H1 (cell line): ENCODE measurements at regions not wholly inside any gene's neighbourhood (a gene's known extent, or its start where the extent isn't known, plus 50 kb on each side); places are given as distances from the start of the nearest gene placed in this dataset.
"Not testable (repeated sequence)": the region's sequence is repeated elsewhere in the genome, so short reads cannot be mapped to it uniquely, and the experiment has no call there.

ENCODE experiments used
- BRCA1 ChIP-seq: IDR thresholded peaks from 2 replicates; pipeline ENCODE4 v1.6.1; 2012; ENCODE audit warnings: low read depth, low read length, improper control_type of control experiment
- CBX5 ChIP-seq: fragments of 300-800, 300-1000 bp; sonication (generic); IDR thresholded peaks from 2 replicates; pipeline ENCODE4 v1.7.1; 2016; ENCODE audit warnings: antibody characterized with exemption, low read length, low read depth
- CBX8 ChIP-seq: fragments of 300-800, 300-1000 bp; sonication (generic); IDR thresholded peaks from 2 replicates; pipeline ENCODE4 v1.7.1; 2016; ENCODE audit warnings: low read depth, low read length, borderline replicate concordance
- EZH2 ChIP-seq: fragments of 200-600 bp; sonication (generic); IDR thresholded peaks from 2 replicates; pipeline ENCODE4 v1.7.1; 2012; ENCODE audit warnings: low read depth, mild to moderate bottlenecking, moderate library complexity, low read length, inconsistent platforms; ENCODE audit not compliant: severe bottlenecking
- HDAC6 ChIP-seq: IDR thresholded peaks from one replicate; pipeline ENCODE4 v1.7.1; 2012; ENCODE audit warnings: low read depth, mild to moderate bottlenecking, inconsistent platforms, low read length, moderate library complexity
- NRF1 ChIP-seq: IDR thresholded peaks from 2 replicates; pipeline ENCODE4 v1.6.1; 2011; ENCODE audit warnings: mild to moderate bottlenecking, low read depth, low read length, improper control_type of control experiment
- SP2 ChIP-seq: IDR thresholded peaks from 2 replicates; pipeline ENCODE4 v1.6.1; 2012; ENCODE audit warnings: mild to moderate bottlenecking, low read length, inconsistent platforms
- SUZ12 ChIP-seq: fragments of 200-600 bp; sonication (generic); IDR thresholded peaks from 2 replicates; pipeline ENCODE4 v1.6.1; 2012; ENCODE audit warnings: mild to moderate bottlenecking, inconsistent platforms, low read length, moderate library complexity, mixed read lengths
- TAF1 ChIP-seq: IDR thresholded peaks from 2 replicates; pipeline ENCODE4 v1.6.1; 2011; ENCODE audit warnings: mild to moderate bottlenecking, low read depth, low read length
- ZNF274 ChIP-seq: IDR thresholded peaks from 2 replicates; pipeline ENCODE4 v1.7.0; 2012; ENCODE audit warnings: low read length, borderline replicate concordance; ENCODE audit errors: extremely low read depth
- TF ChIP-seq, protein P1 (sequence below): IDR thresholded peaks from 2 replicates; pipeline ENCODE4 v1.6.1; 2012; ENCODE audit warnings: inconsistent platforms
- TF ChIP-seq, protein P2 (sequence below), 3 experiments: IDR thresholded peaks; 1 replicate in 2 of 3; 2 replicates in 1 of 3; pipeline versions ENCODE4 v1.5.1 to v1.6.1; 2011; ENCODE audit warnings: low read length in 3 of 3, mild to moderate bottlenecking in 3 of 3, inconsistent platforms in 2 of 3, low read depth in 1 of 3, moderate library complexity in 1 of 3; ENCODE audit not compliant: insufficient read depth in 1 of 3; ENCODE audit errors: control extremely low read depth in 1 of 3
- TF ChIP-seq, protein P3 (sequence below): IDR thresholded peaks from 2 replicates; pipeline ENCODE4 v1.6.1; 2011; ENCODE audit warnings: low read depth, mild to moderate bottlenecking, low read length; ENCODE audit not compliant: insufficient read depth

DNA sequence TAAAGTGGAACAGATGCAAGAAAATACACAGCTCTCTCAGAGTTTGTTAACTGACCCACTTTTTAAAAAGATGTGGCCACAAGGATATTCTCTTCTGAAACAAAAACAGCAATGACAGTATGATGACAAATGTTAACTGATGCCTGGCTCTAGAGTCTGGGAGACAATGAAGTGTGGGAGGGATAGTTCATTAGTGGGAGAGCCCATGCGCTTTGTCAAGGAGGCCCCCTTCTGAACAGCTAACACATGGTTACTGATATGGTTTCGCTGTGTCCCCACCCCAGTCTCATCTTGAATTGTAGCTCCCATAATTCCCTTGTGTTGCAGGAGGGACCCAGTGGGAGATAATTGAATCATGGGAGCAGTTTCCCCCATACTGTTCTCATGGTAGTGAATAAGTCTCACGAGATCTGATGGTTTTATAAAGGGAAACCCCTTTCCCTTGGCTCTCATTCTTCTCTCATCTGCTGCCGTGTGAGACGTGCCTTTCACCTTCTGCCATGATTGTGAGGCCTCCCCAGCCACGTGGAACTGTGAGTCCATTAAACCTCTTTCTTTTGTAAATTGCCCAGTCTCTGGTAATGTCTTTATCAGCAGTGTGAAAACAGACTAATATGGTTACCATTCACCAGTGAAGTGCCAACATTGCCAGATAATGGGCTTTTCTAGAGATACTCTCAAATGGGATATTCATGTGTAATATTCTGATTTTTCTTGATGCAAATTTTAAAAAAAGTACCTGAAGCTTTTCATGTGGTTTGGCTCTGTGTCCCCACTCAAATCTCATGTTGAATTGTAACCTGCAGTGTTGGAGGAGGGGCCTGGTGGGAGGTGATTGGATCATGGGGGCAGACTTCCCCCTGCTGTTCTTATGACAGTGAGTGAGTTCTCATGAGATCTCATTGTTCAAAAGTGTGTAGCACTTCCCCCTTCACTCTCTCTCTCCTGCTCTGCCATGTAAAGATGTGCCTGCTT is 435.8 kb downstream of the SHISA9 start:
- not testable (repeated sequence) for TF ChIP-seq CBX5, TAF1, NRF1, CBX8, EZH2, ZNF274, HDAC6, SUZ12, SP2, BRCA1
- TF ChIP-seq, protein P1, sequence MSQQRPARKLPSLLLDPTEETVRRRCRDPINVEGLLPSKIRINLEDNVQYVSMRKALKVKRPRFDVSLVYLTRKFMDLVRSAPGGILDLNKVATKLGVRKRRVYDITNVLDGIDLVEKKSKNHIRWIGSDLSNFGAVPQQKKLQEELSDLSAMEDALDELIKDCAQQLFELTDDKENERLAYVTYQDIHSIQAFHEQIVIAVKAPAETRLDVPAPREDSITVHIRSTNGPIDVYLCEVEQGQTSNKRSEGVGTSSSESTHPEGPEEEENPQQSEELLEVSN: not testable (repeated sequence)
- TF ChIP-seq, protein P2, sequence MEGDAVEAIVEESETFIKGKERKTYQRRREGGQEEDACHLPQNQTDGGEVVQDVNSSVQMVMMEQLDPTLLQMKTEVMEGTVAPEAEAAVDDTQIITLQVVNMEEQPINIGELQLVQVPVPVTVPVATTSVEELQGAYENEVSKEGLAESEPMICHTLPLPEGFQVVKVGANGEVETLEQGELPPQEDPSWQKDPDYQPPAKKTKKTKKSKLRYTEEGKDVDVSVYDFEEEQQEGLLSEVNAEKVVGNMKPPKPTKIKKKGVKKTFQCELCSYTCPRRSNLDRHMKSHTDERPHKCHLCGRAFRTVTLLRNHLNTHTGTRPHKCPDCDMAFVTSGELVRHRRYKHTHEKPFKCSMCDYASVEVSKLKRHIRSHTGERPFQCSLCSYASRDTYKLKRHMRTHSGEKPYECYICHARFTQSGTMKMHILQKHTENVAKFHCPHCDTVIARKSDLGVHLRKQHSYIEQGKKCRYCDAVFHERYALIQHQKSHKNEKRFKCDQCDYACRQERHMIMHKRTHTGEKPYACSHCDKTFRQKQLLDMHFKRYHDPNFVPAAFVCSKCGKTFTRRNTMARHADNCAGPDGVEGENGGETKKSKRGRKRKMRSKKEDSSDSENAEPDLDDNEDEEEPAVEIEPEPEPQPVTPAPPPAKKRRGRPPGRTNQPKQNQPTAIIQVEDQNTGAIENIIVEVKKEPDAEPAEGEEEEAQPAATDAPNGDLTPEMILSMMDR (IDR thresholded peaks at IDR 0.05; ENCODE audit: control extremely low read depth in 1 of 3, insufficient read depth in 1 of 3, low read depth in 1 of 3, low read length in 3 of 3): not testable (repeated sequence)
- TF ChIP-seq, protein P3, sequence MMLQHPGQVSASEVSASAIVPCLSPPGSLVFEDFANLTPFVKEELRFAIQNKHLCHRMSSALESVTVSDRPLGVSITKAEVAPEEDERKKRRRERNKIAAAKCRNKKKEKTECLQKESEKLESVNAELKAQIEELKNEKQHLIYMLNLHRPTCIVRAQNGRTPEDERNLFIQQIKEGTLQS: not testable (repeated sequence)
